ENCODE measurements at regions not wholly inside any gene's neighbourhood (a gene's known extent, or its start where the extent isn't known, plus 50 kb on each side); places are given as distances from the start of the nearest gene placed in this dataset.

DNA sequence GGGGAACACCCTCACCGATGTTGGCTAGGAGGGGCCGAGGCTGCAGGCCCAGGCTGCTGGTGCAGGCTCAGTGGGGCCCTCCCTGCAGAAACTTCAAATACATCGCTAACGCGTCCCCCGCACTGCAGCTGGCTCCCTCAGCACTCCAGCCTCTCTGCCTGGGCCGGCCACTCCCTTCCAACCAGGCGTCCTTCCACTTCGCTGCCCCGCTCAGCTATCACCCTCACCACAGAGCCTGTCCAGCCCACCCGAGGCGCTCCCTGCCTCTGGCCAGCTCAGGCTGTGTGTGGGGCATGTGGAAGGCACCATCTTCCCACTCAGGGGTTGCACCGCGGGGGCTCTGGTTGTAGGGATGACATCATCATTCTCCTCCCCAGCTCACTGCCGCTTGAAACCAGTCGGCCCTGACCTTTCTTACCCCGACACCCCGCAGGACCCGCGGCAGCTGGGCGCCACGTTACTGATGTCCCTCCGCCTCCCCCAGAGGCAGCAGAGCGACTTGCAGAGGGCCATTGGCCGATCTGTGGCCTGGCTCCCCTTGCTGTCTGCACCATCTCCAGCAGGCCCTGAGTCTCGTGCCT lies 199.9 kb upstream of the RTL1 start:
- 64% methylated on average over 5 of the region's 26 CpGs; no CpG with 5 or more reads in 1 of the 2 experiments for WGBS, 2 experiments (ENCODE audit: extremely low coverage in 2 of 2, insufficient read length in 1 of 2)

More for the DNA sequence above, 199.9 kb upstream of the RTL1 start:
- H3K9ac ChIP-seq (ENCODE audit: low read depth, low read length), result no peak overlapping the region
- DNase-seq (no peak), ATAC-seq (ENCODE audit: low read depth) (no peak)
- ChIA-PET CTCF (interaction anchor here (0.5 kb wide), 1 partner anchor 172 kb away, joined by 3 read pairs; no protein-coding TSS in a partner anchor), POLR2A (ENCODE audit: unreplicated experiment) (no interaction called here)
- H2BK5ac ChIP-seq (ENCODE audit: low read depth, low read length, poor library complexity, severe bottlenecking), result no peak overlapping the region
- H3K36me3 ChIP-seq (ENCODE audit: control insufficient read depth, insufficient read depth, low read length), result no peaks in the 10 kb centered on the region
- TF ChIP-seq FOS (IDR thresholded peaks at IDR 0.05; ENCODE audit: low read depth, low read length) (no peak), POLR2A (IDR thresholded peaks at IDR 0.05; ENCODE audit: low read depth, low read length) (no peak), RAD21 (IDR thresholded peaks at IDR 0.05; ENCODE audit: low read length) (no peak), BHLHE40 (IDR thresholded peaks at IDR 0.05; ENCODE audit: low read depth, low read length) (no peak), MXI1 (IDR thresholded peaks at IDR 0.05; ENCODE audit: borderline replicate concordance, low read depth, low read length) (no peak), RFX5 (IDR thresholded peaks at IDR 0.05; ENCODE audit: low read depth, low read length) (no peak), CHD1 (IDR thresholded peaks at IDR 0.05; ENCODE audit: low read depth, low read length) (no peak), CEBPB (IDR thresholded peaks at IDR 0.05; ENCODE audit: low read depth, low read length) (no peak), MAFK (IDR thresholded peaks at IDR 0.05; ENCODE audit: low read depth, low read length) (no peak)
- no peak overlapping the region for H4K91ac ChIP-seq (ENCODE audit: insufficient read depth, low read depth, low read length)
- BruUV-seq (replicated peaks), result no TSS peak
- no peaks in the 10 kb centered on the region for H3K9me1 ChIP-seq (ENCODE audit: insufficient read depth, low read length)
- no peak overlapping the region for H3K18ac ChIP-seq (ENCODE audit: low read depth, low read length)
- no peak overlapping the region for H2AK5ac ChIP-seq (ENCODE audit: low read depth, low read length)
- peaks cover 5% of the 10 kb centered on the region; the same call in 1 of the 2 replicates for H3K27me3 ChIP-seq (ENCODE audit: control insufficient read depth, insufficient read depth, low read length)
- no peak overlapping the region for H3K4me2 ChIP-seq (ENCODE audit: low read depth, low read length)
- no peak overlapping the region for H2AK9ac ChIP-seq (replicated peaks; ENCODE audit: low read depth, low read length, poor library complexity)
- H2BK20ac ChIP-seq (ENCODE audit: low read depth, low read length), result no peak overlapping the region
- no peaks in the 10 kb centered on the region for H3K79me1 ChIP-seq (ENCODE audit: low read depth in 1 of 2, low read length in 2 of 2)
- no peak overlapping the region for H2BK120ac ChIP-seq (ENCODE audit: low read depth, low read length)
- dilution Hi-C loops (cut with HindIII; ENCODE audit: low sequenced_read_pairs, unreplicated experiment), result no loop called here
- no peaks in the 10 kb centered on the region for H4K20me1 ChIP-seq (ENCODE audit: insufficient read depth, low read length)
- H3K4me1 ChIP-seq (ENCODE audit: control insufficient read depth, insufficient read depth, low read length), result no peaks in the 10 kb centered on the region
- intact Hi-C loops (cut with micrococcal nuclease), result no loop called here
- H3K4ac ChIP-seq (ENCODE audit: low read depth, low read length), result no peak overlapping the region
- in situ Hi-C loops (cut with MboI; ENCODE audit: low sequenced_read_pairs), result no loop called here
- H3K14ac ChIP-seq (replicated peaks; ENCODE audit: low read depth, low read length), result no peak overlapping the region
- H2BK15ac ChIP-seq (ENCODE audit: low read depth, low read length), result no peak overlapping the region
- no peak overlapping the region for H4K5ac ChIP-seq (ENCODE audit: low read depth, low read length)
- no peak overlapping the region for H3K56ac ChIP-seq (ENCODE audit: extremely low read depth, insufficient read depth, low read length)
- no peak overlapping the region for H4K8ac ChIP-seq (ENCODE audit: low read depth in 2 of 2, low read length in 2 of 2)
- no peak overlapping the region for H3K27ac ChIP-seq (ENCODE audit: insufficient read depth, low read length)
- H3K23ac ChIP-seq (ENCODE audit: low read depth, low read length), result no peak overlapping the region
- H3K9me3 ChIP-seq (ENCODE audit: control insufficient read depth, insufficient read depth, low read length), result peaks cover 6% of the 10 kb centered on the region
- no peak overlapping the region for H3K4me3 ChIP-seq (ENCODE audit: insufficient read depth, low read depth, low read length)
- no peak overlapping the region for H2AFZ ChIP-seq (replicated peaks; ENCODE audit: low read length, poor library complexity)
